GM12873 (cell line): ENCODE measurements at regions not wholly inside any gene's neighbourhood (a gene's known extent, or its start where the extent isn't known, plus 50 kb on each side); places are given as distances from the start of the nearest gene placed in this dataset.

Experiments
- TF ChIP-seq, protein P1 (sequence below): IDR thresholded peaks from 2 replicates; pipeline ENCODE4 v1.5.1; 2012; ENCODE audit warnings: low read depth, mild to moderate bottlenecking, moderate library complexity, low read length, control low read depth; ENCODE audit not compliant: insufficient read depth; ENCODE audit errors: missing control alignments

DNA sequence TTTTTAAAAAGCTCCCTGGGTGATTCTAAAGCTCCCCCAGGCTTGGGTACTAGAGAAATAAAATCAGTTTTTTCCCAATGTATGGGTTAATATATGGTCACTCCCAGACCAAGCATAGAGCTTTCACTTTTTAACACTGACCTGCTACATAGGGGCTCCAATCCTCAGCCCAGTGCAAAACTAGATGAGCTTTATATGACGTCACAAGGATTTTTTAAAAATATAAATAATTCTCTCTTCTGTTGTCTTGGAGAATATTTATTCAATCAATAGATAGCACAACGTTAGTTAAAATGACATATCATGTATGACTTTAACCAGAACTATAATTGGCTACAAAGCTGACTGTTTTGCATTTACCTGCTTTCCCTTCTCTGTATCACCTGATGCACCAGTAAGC, 137.9 kb upstream of the TMCC3 start:
- TF ChIP-seq, protein P1, sequence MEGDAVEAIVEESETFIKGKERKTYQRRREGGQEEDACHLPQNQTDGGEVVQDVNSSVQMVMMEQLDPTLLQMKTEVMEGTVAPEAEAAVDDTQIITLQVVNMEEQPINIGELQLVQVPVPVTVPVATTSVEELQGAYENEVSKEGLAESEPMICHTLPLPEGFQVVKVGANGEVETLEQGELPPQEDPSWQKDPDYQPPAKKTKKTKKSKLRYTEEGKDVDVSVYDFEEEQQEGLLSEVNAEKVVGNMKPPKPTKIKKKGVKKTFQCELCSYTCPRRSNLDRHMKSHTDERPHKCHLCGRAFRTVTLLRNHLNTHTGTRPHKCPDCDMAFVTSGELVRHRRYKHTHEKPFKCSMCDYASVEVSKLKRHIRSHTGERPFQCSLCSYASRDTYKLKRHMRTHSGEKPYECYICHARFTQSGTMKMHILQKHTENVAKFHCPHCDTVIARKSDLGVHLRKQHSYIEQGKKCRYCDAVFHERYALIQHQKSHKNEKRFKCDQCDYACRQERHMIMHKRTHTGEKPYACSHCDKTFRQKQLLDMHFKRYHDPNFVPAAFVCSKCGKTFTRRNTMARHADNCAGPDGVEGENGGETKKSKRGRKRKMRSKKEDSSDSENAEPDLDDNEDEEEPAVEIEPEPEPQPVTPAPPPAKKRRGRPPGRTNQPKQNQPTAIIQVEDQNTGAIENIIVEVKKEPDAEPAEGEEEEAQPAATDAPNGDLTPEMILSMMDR, result no peak

- TF ChIP-seq, protein P1, result no peak
Measured at GRCh38 chr12:94786906-94787305, 136.5 kb upstream of the TMCC3 start.

DNA sequence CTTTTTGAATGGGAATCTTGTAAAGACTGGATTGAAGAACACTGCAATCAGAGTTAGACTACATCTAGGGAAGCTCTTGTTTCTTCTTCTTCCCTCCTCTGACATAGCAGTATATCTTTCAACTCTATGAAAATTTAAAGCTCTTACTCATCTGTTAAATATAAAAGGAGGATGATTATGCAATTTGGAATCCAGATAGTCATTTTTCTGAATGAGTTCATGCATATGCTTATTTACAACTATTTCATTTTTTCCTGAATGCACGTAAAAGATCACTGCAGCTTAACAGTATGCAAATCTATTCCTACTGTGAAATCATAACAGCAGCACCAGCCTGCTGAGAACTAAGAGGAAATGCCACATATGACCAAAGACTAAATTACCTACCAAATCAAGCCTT, 133.5 kb upstream of the TMCC3 start:
- TF ChIP-seq, protein P1, result no peak

- TF ChIP-seq, protein P1, result no peak
Measured at GRCh38 chr12:94783343-94783742, 133.0 kb upstream of the TMCC3 start.

DNA sequence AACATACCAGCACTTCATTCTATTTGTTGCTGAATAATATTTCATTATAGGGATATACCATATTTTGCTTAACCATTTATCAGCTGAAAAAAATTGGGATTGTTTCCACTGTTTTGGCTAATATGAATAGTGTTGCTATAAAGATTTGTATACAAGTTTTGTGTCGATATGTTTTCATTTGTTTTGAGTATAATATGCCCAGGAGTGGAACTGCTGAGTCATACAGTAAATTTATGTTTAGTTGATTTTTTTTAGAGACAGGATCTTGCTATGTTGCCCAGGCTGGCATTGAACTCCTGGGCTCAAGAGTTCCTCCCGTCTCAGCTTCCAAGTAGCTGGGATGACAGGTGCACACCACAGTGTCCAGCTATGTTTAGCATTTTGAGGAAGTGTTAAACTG, 131.5 kb upstream of the TMCC3 start:
- TF ChIP-seq, protein P1, result no peak

DNA sequence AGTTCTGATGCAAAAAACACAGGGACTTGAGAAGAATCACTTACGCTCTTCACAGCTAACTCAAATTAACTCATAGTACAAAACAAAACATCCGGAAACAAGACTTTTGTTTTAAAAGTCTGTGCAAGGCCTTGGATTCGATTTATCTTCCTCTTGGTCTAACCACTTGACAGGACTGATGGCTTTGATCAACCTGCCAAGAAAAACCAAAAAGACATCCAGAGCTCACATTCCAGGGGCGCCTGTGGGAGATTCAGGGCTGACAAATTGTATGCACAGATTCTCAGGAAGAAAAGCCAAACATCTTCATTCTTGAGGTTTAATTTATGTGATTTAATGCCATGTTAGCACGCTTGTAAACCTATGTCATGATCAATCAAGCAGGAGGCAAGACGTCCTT, 129.1 kb upstream of the TMCC3 start:
- TF ChIP-seq, protein P1, result no peak

DNA sequence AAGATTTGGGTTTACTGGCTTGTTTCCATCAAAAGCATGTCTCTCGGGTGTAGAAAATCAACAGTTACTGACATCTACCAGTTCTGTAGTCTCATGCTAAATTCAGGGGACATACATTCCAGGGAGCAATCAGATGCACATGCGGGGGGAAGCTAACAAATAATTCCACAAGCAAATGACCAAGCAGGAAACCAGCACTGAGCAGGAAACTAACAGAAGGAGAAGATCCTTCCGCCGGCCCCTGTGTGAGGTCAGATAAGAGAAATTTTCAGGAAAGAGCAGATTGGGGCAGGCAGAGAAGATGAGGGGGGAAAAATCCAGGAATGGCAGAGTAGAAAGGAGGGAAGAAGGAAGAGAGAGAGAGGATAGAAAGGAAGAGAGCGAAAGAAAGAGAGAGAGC, 127.6 kb upstream of the TMCC3 start:
- TF ChIP-seq, protein P1, result no peak

DNA sequence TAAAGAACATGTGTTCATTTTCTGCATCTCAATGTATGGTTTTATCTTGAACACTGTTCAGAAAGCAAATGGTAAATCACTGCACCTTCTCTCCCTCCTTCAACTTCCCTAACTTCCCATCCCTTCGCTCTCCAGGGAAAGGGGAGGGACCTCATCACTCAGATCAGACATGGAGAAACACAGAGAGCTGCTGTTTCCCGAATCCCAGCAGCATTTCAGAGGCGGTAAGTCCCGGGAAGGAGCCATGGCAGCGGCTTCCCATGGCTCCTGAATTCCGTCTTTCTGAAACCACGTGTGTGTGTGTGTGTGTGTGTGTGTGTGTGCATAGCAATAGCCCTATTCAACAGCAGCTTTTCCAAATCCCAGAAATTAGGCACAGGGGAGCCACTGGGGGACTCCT, 125.4 kb upstream of the TMCC3 start:
- TF ChIP-seq, protein P1, result no peak
